Suprapubic skin (tissue), 3 donors: ENCODE measurements at regions not wholly inside any gene's neighbourhood (a gene's known extent, or its start where the extent isn't known, plus 50 kb on each side); places are given as distances from the start of the nearest gene placed in this dataset.

ENCODE experiments used
- CTCF ChIP-seq, 2 donors: fragments of 200-600 bp in 1 of 2; fragments of 450-650 bp in 1 of 2; sonication (generic) in 1 of 2; IDR thresholded peaks; one replicate each; pipeline ENCODE4 v1.5.1; 2016 to 2019; ENCODE audit warnings: antibody characterized with exemption in 2 of 2, mild to moderate bottlenecking in 1 of 2, moderate library complexity in 1 of 2
- POLR2A ChIP-seq, 2 donors: fragments of 450-650 bp; IDR thresholded peaks; one replicate each; pipeline ENCODE4 v1.6.1; 2017; ENCODE audit warnings: antibody characterized with exemption in 2 of 2, mild to moderate bottlenecking in 2 of 2, moderate library complexity in 2 of 2

GRCh38 chr11:33944345-33944692 lies 52.4 kb upstream of the LMO2 start:
- TF ChIP-seq POLR2A (IDR thresholded peaks at IDR 0.05) = no peak
- no peak for TF ChIP-seq CTCF (IDR thresholded peaks at IDR 0.05)
